GM19395 (cell line): ENCODE measurements at regions not wholly inside any gene's neighbourhood (a gene's known extent, or its start where the extent isn't known, plus 50 kb on each side); places are given as distances from the start of the nearest gene placed in this dataset.
"Not testable (repeated sequence)": the region's sequence is repeated elsewhere in the genome, so short reads cannot be mapped to it uniquely, and the experiment has no call there.

Source experiments
- ATAC-seq: cut with Tn5 transposase; IDR thresholded peaks from one replicate; pipeline ENCODE4 v1.9.1; 2021; ENCODE audit warnings: mild to moderate bottlenecking, moderate library complexity; ENCODE audit not compliant: unreplicated experiment

GRCh38 chr14:71452987-71453386, 479.2 kb upstream of the RGS6 start:
- ATAC-seq = no peak

GRCh38 chr14:71454010-71454409, 478.2 kb upstream of the RGS6 start:
- no peak for ATAC-seq

GRCh38 chr14:71454513-71455332, 477.5 kb upstream of the RGS6 start:
- no peak for ATAC-seq

GRCh38 chr14:71460091-71460490, 472.1 kb upstream of the RGS6 start:
- no peak for ATAC-seq

GRCh38 chr14:71461617-71462016, 470.6 kb upstream of the RGS6 start:
- ATAC-seq = not testable (repeated sequence)

- no peak for ATAC-seq
Measured at GRCh38 chr14:71463807-71464206, 468.4 kb upstream of the RGS6 start.

- no peak for ATAC-seq
Measured at GRCh38 chr14:71464840-71465239, 467.4 kb upstream of the RGS6 start.

GRCh38 chr14:71465316-71465715, 466.9 kb upstream of the RGS6 start:
- no peak for ATAC-seq

GRCh38 chr14:71466251-71466650, 466.0 kb upstream of the RGS6 start:
- ATAC-seq = no peak

- ATAC-seq = no peak
Measured at GRCh38 chr14:71466946-71467345, 465.3 kb upstream of the RGS6 start.

GRCh38 chr14:71467361-71467811, 464.8 kb upstream of the RGS6 start:
- no peak for ATAC-seq

GRCh38 chr14:71468701-71469100, 463.5 kb upstream of the RGS6 start:
- no peak for ATAC-seq

GRCh38 chr14:71469643-71470335, 462.4 kb upstream of the RGS6 start:
- ATAC-seq = no peak

- no peak for ATAC-seq
Measured at GRCh38 chr14:71471634-71472355, 460.4 kb upstream of the RGS6 start.

GRCh38 chr14:71472356-71473340, 459.6 kb upstream of the RGS6 start:
- ATAC-seq = peak; percentile 61

GRCh38 chr14:71473843-71474242, 458.4 kb upstream of the RGS6 start:
- no peak for ATAC-seq

- ATAC-seq = no peak
Measured at GRCh38 chr14:71474301-71475265, 457.6 kb upstream of the RGS6 start.

- ATAC-seq = no peak
Measured at GRCh38 chr14:71475916-71476315, 456.3 kb upstream of the RGS6 start.

GRCh38 chr14:71478542-71478941, 453.7 kb upstream of the RGS6 start:
- ATAC-seq = no peak
